GM10248 (cell line): ENCODE measurements at regions not wholly inside any gene's neighbourhood (a gene's known extent, or its start where the extent isn't known, plus 50 kb on each side); places are given as distances from the start of the nearest gene placed in this dataset.

Experiments used
- CTCF ChIA-PET: fragments of 300-600 bp; sonication (Branson Sonifier 250); formaldehyde crosslinking; extraction: SDS; loops from one replicate; lab custom pipeline; 2021; ENCODE audit warnings: antibody characterized with exemption; lab: Yijun Ruan, JAX
- POLR2A ChIA-PET: fragments of 350-650 bp; sonication (Branson Sonifier 250); formaldehyde crosslinking; extraction: SDS; loops from one replicate; lab custom pipeline; 2020; ENCODE audit warnings: antibody characterized with exemption; lab: Yijun Ruan, JAX
- DNase-seq: peaks from one replicate; pipeline ENCODE4 v3.0.0; 2012; ENCODE audit errors: extremely low spot score
- TF ChIP-seq, protein P1 (sequence below): IDR thresholded peaks from 2 replicates; pipeline ENCODE4 v1.5.1; 2012; ENCODE audit warnings: mild to moderate bottlenecking, low read depth; ENCODE audit errors: extremely low read depth, missing control alignments, control extremely low read depth

DNA sequence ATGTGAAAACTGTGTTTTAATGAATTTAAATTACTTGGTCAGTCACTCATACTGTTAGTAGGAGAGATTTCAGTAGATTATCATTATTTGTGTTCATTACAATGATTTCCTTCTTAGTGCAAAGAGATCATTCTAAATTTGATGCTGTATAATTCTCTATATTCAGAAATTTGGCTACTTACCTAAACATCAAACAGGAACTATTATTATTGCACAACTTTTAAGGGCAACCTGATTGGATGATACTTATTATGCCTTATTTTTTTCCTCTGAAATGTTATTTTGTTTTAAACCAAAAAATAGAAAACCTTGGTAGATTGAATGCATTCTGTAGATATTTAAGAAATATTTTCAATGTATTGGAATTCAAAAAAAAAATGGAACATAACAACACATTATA lies 436.4 kb upstream of the PCDH15 start:
- CTCF ChIA-PET: interaction anchor here (2.0 kb wide), 1 partner anchor 13 kb away, joined by 4 read pairs; no protein-coding TSS in a partner anchor
- POLR2A ChIA-PET: no interaction called here
- no peak for DNase-seq
- TF ChIP-seq, protein P1, sequence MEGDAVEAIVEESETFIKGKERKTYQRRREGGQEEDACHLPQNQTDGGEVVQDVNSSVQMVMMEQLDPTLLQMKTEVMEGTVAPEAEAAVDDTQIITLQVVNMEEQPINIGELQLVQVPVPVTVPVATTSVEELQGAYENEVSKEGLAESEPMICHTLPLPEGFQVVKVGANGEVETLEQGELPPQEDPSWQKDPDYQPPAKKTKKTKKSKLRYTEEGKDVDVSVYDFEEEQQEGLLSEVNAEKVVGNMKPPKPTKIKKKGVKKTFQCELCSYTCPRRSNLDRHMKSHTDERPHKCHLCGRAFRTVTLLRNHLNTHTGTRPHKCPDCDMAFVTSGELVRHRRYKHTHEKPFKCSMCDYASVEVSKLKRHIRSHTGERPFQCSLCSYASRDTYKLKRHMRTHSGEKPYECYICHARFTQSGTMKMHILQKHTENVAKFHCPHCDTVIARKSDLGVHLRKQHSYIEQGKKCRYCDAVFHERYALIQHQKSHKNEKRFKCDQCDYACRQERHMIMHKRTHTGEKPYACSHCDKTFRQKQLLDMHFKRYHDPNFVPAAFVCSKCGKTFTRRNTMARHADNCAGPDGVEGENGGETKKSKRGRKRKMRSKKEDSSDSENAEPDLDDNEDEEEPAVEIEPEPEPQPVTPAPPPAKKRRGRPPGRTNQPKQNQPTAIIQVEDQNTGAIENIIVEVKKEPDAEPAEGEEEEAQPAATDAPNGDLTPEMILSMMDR: no peak

DNA sequence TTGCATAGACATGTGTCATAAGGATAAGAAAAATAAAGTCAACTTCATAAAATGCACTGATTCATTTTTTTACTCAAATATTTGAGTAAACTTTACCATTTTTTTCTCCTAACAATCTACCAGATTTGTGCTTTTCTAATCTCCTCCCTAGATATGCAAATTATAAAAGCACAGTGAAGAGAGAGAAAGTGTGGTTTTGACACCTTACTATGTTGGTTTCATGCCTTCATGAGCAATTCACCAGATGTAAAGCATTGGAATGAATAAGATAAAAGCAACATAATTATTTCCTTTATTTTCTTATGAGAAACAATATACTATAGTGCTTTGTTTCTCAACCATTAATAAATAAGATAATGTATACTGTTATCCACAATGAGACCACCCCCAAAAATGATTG lies 432.5 kb upstream of the PCDH15 start:
- CTCF ChIA-PET: no interaction called here
- TF ChIP-seq, protein P1: no peak
- no peak for DNase-seq
- POLR2A ChIA-PET: no interaction called here

DNA sequence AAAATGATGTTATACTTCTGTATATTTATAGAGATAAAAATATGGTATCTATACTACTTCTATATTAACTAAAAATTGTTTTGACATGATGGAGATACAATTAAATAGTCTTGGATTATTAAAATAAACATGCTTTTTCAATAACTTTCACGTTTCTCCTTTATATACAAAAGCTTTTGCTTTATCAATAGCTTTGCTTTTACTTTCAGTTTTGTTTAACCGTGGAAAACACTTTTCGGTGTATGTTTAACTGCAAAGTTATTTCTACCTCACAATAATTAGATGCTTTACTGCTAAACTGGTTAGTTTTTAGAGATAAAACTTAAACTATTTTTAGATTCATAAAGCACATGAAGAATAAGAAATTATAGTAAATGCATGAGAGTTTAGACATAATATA lies 432.1 kb upstream of the PCDH15 start:
- CTCF ChIA-PET: no interaction called here
- DNase-seq: no peak
- TF ChIP-seq, protein P1: no peak
- POLR2A ChIA-PET: no interaction called here

DNA sequence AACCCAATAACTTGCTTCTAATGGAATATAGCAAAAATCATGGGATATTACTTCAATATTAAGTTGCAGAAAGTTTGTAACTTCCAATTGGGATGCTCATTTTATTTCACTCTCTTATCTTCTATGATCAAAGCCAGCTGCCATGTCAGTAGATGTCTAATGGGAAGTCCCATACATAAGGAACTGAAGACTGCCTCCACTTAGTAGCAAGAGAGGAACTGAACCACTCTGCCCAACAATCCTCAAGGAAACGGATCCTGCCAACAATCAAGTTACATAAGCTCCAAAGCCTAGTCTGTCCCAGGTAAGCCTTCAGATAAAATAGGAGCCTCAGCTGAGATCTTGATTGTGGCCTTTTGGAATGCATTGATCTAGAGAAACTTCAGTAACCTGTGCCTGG lies 431.5 kb upstream of the PCDH15 start:
- no peak for DNase-seq
- ChIA-PET POLR2A (no interaction called here), CTCF (no interaction called here)
- TF ChIP-seq, protein P1: no peak

DNA sequence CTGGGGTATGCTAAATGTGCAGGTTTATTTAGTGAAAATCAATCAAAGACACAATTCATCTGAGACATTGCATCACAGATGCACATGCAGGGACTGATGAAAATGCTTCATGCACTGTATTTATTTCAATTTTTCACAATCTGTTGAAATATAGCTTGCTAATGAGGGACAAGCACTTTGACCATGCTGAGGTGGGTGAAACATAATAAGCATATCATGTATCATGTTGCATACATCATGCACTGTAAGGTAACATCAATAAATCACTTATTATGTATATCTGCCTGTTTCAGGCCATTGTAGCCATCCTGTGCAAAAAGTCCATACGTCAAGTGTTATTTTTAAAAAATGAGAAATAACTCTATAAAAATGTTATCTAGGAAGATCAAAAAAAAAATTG lies 426.9 kb upstream of the PCDH15 start:
- CTCF ChIA-PET: no interaction called here
- TF ChIP-seq, protein P1: no peak
- POLR2A ChIA-PET: no interaction called here
- no peak for DNase-seq

DNA sequence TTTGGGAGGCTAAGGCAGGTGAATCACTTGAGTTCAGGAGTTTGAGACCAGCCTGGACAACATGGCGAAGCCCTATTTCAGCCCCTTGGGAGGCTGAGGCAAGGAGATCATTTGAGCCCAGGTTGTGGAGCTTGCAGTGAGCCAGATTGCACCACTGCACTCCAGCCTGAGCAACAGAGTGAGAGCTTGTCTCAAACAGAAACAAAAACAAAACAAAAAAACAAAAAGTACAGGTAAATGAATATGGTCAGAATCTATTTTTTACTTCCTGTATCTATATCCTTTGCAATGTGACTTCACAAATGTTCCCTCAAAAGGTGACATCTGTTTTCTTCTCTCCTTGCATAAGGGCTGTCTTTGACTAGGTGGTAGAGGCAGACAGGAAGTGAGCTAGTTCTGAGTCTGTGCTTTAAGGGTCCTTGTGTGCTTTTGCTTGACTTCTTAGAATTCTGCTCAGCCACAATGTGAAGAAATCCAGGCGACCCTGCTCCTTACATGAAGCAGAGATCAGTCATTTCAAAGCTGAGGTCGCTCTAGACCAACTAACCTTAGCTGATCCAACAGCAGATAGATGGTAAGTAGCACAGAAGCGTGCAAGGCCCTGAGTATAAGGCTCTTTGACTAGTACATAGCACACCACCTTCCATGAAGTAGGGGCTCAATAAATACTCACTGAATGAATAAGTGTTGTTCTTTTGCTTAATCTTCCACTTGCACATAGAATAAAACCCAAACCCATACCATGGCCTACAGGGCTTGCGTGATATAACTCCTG lies 423.2 kb upstream of the PCDH15 start:
- DNase-seq: no peak
- TF ChIP-seq, protein P1: no peak
- ChIA-PET CTCF (interaction anchor here (1.0 to 1.5 kb wide), 3 partner anchors 9 to 40 kb away, joined by 3 to 4 read pairs (median 4); no protein-coding TSS in a partner anchor), POLR2A (no interaction called here)

DNA sequence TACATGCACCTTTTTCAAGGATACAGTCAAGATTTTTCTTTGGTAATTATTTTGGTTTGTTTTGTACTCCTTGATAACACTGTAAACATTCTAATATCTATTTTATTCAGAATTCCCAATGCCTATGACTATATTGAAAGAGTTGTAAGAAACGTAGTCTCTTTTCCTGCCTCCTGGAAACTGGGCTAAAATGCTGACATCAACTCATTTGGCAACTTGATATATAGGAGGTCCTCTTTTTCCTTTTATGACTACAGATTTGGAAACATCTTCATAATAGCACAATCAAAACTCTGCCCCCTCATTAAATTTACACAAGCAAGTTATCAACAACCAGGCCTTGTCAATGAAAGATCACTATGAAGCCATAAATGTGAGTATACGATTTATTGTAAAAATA lies 422.3 kb upstream of the PCDH15 start:
- TF ChIP-seq, protein P1: no peak
- DNase-seq: no peak
- ChIA-PET POLR2A (no interaction called here), CTCF (no interaction called here)
